ENCODE measurements at regions not wholly inside any gene's neighbourhood (a gene's known extent, or its start where the extent isn't known, plus 50 kb on each side); places are given as distances from the start of the nearest gene placed in this dataset.

DNA sequence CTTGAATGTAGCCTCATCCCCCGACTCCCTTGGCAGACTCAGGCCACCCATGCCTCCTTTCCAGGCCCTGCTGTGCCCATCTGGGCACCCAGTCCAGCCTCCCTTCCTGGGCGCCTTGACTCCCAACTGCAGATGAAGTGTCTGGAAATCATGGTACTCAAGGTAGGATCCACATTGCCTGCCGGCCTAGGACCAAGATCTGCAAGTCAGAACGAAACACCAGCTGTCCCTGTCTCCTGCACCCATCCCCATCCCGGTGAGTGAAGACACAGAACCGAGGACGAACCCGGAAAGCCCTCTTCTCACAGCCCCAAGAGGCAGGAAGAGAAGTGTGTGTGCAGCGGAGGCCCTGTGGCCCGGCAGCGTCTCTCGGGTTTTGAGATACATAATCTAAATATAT is 205.1 kb downstream of the EMX2 start:
- H3K27me3 ChIP-seq (ENCODE audit: control insufficient read depth, insufficient read depth, low read length): no peaks in the 10 kb centered on the region
- H3K9me3 ChIP-seq (ENCODE audit: control insufficient read depth, insufficient read depth, low read depth, low read length): no peaks in the 10 kb centered on the region
- no peak overlapping the region for H3K27ac ChIP-seq (ENCODE audit: insufficient read depth, low read length)
- no peaks in the 10 kb centered on the region for H3K4me1 ChIP-seq (ENCODE audit: control insufficient read depth, extremely low read depth, insufficient read depth, low read length)
- H3K4me2 ChIP-seq (ENCODE audit: extremely low read depth, insufficient read depth, low read length): no peak overlapping the region
- no peak for TF ChIP-seq CTCF (conservative IDR thresholded peaks at IDR 0.05 in 1 of 2, IDR thresholded peaks at IDR 0.05 in 1 of 2; ENCODE audit: low read depth in 1 of 2, low read length in 2 of 2)
- TF ChIP-seq EZH2 (IDR thresholded peaks at IDR 0.05; ENCODE audit: low read length, missing control alignments): no peak
- no peaks in the 10 kb centered on the region for H4K20me1 ChIP-seq (ENCODE audit: control insufficient read depth, extremely low read depth, insufficient read depth, low read length)
- H2AFZ ChIP-seq (ENCODE audit: low read length): no peak overlapping the region
- DNase-seq (ENCODE audit: low read depth in 2 of 2): no peak
- no peak overlapping the region for H3K4me3 ChIP-seq (replicated peaks in 1 of 4; ENCODE audit: control extremely low read depth in 1 of 4, insufficient read depth in 1 of 4, low read depth in 3 of 4, low read length in 4 of 4)
- no peaks in the 10 kb centered on the region for H3K79me2 ChIP-seq (ENCODE audit: control insufficient read depth, insufficient read depth, low read length)
- H3K9ac ChIP-seq (ENCODE audit: insufficient read depth, low read length): no peak overlapping the region
- no peaks in the 10 kb centered on the region for H3K36me3 ChIP-seq (ENCODE audit: control insufficient read depth, insufficient read depth, low read length)

GRCh38 chr10:117748058-117748457 is 205.5 kb downstream of the EMX2 start:
- no peak for TF ChIP-seq EZH2 (IDR thresholded peaks at IDR 0.05; ENCODE audit: low read length, missing control alignments)
- TF ChIP-seq CTCF (conservative IDR thresholded peaks at IDR 0.05 in 1 of 2, IDR thresholded peaks at IDR 0.05 in 1 of 2; ENCODE audit: low read depth in 1 of 2, low read length in 2 of 2): no peak

GRCh38 chr10:117750616-117751015 is 208.1 kb downstream of the EMX2 start:
- H3K27me3 ChIP-seq (ENCODE audit: control insufficient read depth, insufficient read depth, low read length): no peaks in the 10 kb centered on the region
- no peak overlapping the region for H3K27ac ChIP-seq (ENCODE audit: insufficient read depth, low read length)
- H3K4me3 ChIP-seq (replicated peaks in 1 of 4; ENCODE audit: control extremely low read depth in 1 of 4, insufficient read depth in 1 of 4, low read depth in 3 of 4, low read length in 4 of 4): no peak overlapping the region
- H4K20me1 ChIP-seq (ENCODE audit: control insufficient read depth, extremely low read depth, insufficient read depth, low read length): no peaks in the 10 kb centered on the region
- H3K36me3 ChIP-seq (ENCODE audit: control insufficient read depth, insufficient read depth, low read length): no peaks in the 10 kb centered on the region
- no peak for TF ChIP-seq EZH2 (IDR thresholded peaks at IDR 0.05; ENCODE audit: low read length, missing control alignments)
- TF ChIP-seq CTCF (conservative IDR thresholded peaks at IDR 0.05 in 1 of 2, IDR thresholded peaks at IDR 0.05 in 1 of 2; ENCODE audit: low read depth in 1 of 2, low read length in 2 of 2): no peak
- no peak overlapping the region for H3K4me2 ChIP-seq (ENCODE audit: extremely low read depth, insufficient read depth, low read length)
- DNase-seq (ENCODE audit: low read depth in 2 of 2): no peak
- H2AFZ ChIP-seq (ENCODE audit: low read length): no peak overlapping the region
- H3K4me1 ChIP-seq (ENCODE audit: control insufficient read depth, extremely low read depth, insufficient read depth, low read length): no peaks in the 10 kb centered on the region
- no peaks in the 10 kb centered on the region for H3K9me3 ChIP-seq (ENCODE audit: control insufficient read depth, insufficient read depth, low read depth, low read length)
- no peaks in the 10 kb centered on the region for H3K79me2 ChIP-seq (ENCODE audit: control insufficient read depth, insufficient read depth, low read length)
- no peak overlapping the region for H3K9ac ChIP-seq (ENCODE audit: insufficient read depth, low read length)

More at GRCh38 chr10:117748058-117748457, 205.5 kb downstream of the EMX2 start:
- no peak overlapping the region for H3K4me2 ChIP-seq (ENCODE audit: extremely low read depth, insufficient read depth, low read length)
- no peaks in the 10 kb centered on the region for H3K36me3 ChIP-seq (ENCODE audit: control insufficient read depth, insufficient read depth, low read length)
- H4K20me1 ChIP-seq (ENCODE audit: control insufficient read depth, extremely low read depth, insufficient read depth, low read length): no peaks in the 10 kb centered on the region
- H3K79me2 ChIP-seq (ENCODE audit: control insufficient read depth, insufficient read depth, low read length): no peaks in the 10 kb centered on the region
- no peak for DNase-seq (ENCODE audit: low read depth in 2 of 2)
- no peaks in the 10 kb centered on the region for H3K27me3 ChIP-seq (ENCODE audit: control insufficient read depth, insufficient read depth, low read length)
- no peaks in the 10 kb centered on the region for H3K9me3 ChIP-seq (ENCODE audit: control insufficient read depth, insufficient read depth, low read depth, low read length)
- no peak overlapping the region for H2AFZ ChIP-seq (ENCODE audit: low read length)
- no peak overlapping the region for H3K27ac ChIP-seq (ENCODE audit: insufficient read depth, low read length)
- H3K9ac ChIP-seq (ENCODE audit: insufficient read depth, low read length): no peak overlapping the region
- no peak overlapping the region for H3K4me3 ChIP-seq (replicated peaks in 1 of 4; ENCODE audit: control extremely low read depth in 1 of 4, insufficient read depth in 1 of 4, low read depth in 3 of 4, low read length in 4 of 4)
- H3K4me1 ChIP-seq (ENCODE audit: control insufficient read depth, extremely low read depth, insufficient read depth, low read length): no peaks in the 10 kb centered on the region
